GM12864 (cell line): ENCODE measurements at regions not wholly inside any gene's neighbourhood (a gene's known extent, or its start where the extent isn't known, plus 50 kb on each side); places are given as distances from the start of the nearest gene placed in this dataset.
"Not testable (repeated sequence)": the region's sequence is repeated elsewhere in the genome, so short reads cannot be mapped to it uniquely, and the experiment has no call there.

ENCODE experiments used
- DNase-seq: peaks from one replicate; pipeline ENCODE4 v3.0.0-alpha.2; 2011; ENCODE audit warnings: low read depth
- H3K4me3 ChIP-seq: 2 replicates; pipeline ENCODE4 v1.5.1; 2011; ENCODE audit warnings: mild to moderate bottlenecking, low read depth, low read length, control low read depth
- TF ChIP-seq, protein P1 (sequence below): IDR thresholded peaks from 2 replicates; pipeline ENCODE4 v1.5.1; 2011; ENCODE audit warnings: low read depth, mild to moderate bottlenecking, moderate library complexity, low read length, control low read depth, inconsistent platforms; ENCODE audit errors: missing control alignments

GRCh38 chr7:43058271-43059066 is 54.0 kb upstream of the HECW1 start:
- no peak overlapping the region for H3K4me3 ChIP-seq
- no peak for DNase-seq
- TF ChIP-seq, protein P1, sequence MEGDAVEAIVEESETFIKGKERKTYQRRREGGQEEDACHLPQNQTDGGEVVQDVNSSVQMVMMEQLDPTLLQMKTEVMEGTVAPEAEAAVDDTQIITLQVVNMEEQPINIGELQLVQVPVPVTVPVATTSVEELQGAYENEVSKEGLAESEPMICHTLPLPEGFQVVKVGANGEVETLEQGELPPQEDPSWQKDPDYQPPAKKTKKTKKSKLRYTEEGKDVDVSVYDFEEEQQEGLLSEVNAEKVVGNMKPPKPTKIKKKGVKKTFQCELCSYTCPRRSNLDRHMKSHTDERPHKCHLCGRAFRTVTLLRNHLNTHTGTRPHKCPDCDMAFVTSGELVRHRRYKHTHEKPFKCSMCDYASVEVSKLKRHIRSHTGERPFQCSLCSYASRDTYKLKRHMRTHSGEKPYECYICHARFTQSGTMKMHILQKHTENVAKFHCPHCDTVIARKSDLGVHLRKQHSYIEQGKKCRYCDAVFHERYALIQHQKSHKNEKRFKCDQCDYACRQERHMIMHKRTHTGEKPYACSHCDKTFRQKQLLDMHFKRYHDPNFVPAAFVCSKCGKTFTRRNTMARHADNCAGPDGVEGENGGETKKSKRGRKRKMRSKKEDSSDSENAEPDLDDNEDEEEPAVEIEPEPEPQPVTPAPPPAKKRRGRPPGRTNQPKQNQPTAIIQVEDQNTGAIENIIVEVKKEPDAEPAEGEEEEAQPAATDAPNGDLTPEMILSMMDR, result no peak

- not testable (repeated sequence) for DNase-seq, H3K4me3 ChIP-seq
Observed at GRCh38 chr7:43059067-43059600, 53.3 kb upstream of the HECW1 start.
